ENCODE measurements at regions not wholly inside any gene's neighbourhood (a gene's known extent, or its start where the extent isn't known, plus 50 kb on each side); places are given as distances from the start of the nearest gene placed in this dataset.
A peak's percentile ranks its signal among the peaks of the same experiment; 100 is the strongest.

- dilution Hi-C loops (cut with MboI; ENCODE audit: extremely low pct_ligation_motif_present, low sequenced_read_pairs), result no loop called here
- Histone ChIP-seq H3K27me3 (ENCODE audit: control insufficient read depth, extremely low read depth, insufficient read depth, low read length) (no peaks in the 10 kb centered on the region), H3K4me3 (ENCODE audit: control insufficient read depth in 2 of 3, extremely low read depth in 1 of 3, insufficient read depth in 2 of 3, low read depth in 1 of 3, low read length in 3 of 3) (peak overlapping the region in 1 of 3 experiments; percentile 5), H3K9ac (ENCODE audit: control insufficient read depth, extremely low read depth, insufficient read depth, low read length) (no peak overlapping the region), H3K9me3 (ENCODE audit: control insufficient read depth, low read depth, low read length) (no peaks in the 10 kb centered on the region), H3K27ac (ENCODE audit: control insufficient read depth, insufficient read depth, low read length) (peak overlapping the region; percentile 63), H2AFZ (ENCODE audit: control insufficient read depth, low read length) (peak overlapping the region; percentile 47), H3K4me1 (ENCODE audit: control insufficient read depth, extremely low read depth, insufficient read depth, low read length) (peaks cover 21% of the 10 kb centered on the region), H3K9me1 (ENCODE audit: control insufficient read depth, extremely low read depth, insufficient read depth, low read length) (no peaks in the 10 kb centered on the region), H4K20me1 (ENCODE audit: control insufficient read depth, extremely low read depth, insufficient read depth, low read length) (no peaks in the 10 kb centered on the region), H3K36me3 (ENCODE audit: control insufficient read depth in 2 of 2, extremely low read depth in 1 of 2, insufficient read depth in 2 of 2, low read length in 2 of 2) (no peaks in the 10 kb centered on the region), H3K79me2 (ENCODE audit: control insufficient read depth, insufficient read depth, low read length) (no peaks in the 10 kb centered on the region), H3K4me2 (ENCODE audit: control insufficient read depth, extremely low read depth, insufficient read depth, low read depth, low read length) (peak overlapping the region; percentile 54)
- FAIRE-seq (peak; percentile 9), DNase-seq (ENCODE audit: low read depth, low spot score) (no peak)
- no peak for TF ChIP-seq CTCF (optimal IDR thresholded peaks at IDR 0.05 in 1 of 3, IDR thresholded peaks at IDR 0.05 in 1 of 3, conservative IDR thresholded peaks at IDR 0.05 in 1 of 3; ENCODE audit: extremely low read depth in 1 of 3, insufficient read depth in 2 of 3, low read length in 3 of 3)
- TF ChIP-seq EZH2 (IDR thresholded peaks at IDR 0.05; ENCODE audit: low read length), result no peak
Observed at GRCh38 chr18:10057401-10057893, 143.6 kb downstream of the VAPA start.

GRCh38 chr18:10057894-10058791, 144.3 kb downstream of the VAPA start:
- Histone ChIP-seq H2AFZ (ENCODE audit: control insufficient read depth, low read length) (peak overlapping the region; percentile 47), H3K9ac (ENCODE audit: control insufficient read depth, extremely low read depth, insufficient read depth, low read length) (no peak overlapping the region), H3K27ac (ENCODE audit: control insufficient read depth, insufficient read depth, low read length) (peak overlapping the region; percentile 63), H3K9me1 (ENCODE audit: control insufficient read depth, extremely low read depth, insufficient read depth, low read length) (no peaks in the 10 kb centered on the region), H3K79me2 (ENCODE audit: control insufficient read depth, insufficient read depth, low read length) (no peaks in the 10 kb centered on the region), H3K27me3 (ENCODE audit: control insufficient read depth, extremely low read depth, insufficient read depth, low read length) (no peaks in the 10 kb centered on the region), H3K36me3 (ENCODE audit: control insufficient read depth in 2 of 2, extremely low read depth in 1 of 2, insufficient read depth in 2 of 2, low read length in 2 of 2) (no peaks in the 10 kb centered on the region), H3K9me3 (ENCODE audit: control insufficient read depth, low read depth, low read length) (no peaks in the 10 kb centered on the region), H3K4me1 (ENCODE audit: control insufficient read depth, extremely low read depth, insufficient read depth, low read length) (peaks cover 21% of the 10 kb centered on the region), H3K4me2 (ENCODE audit: control insufficient read depth, extremely low read depth, insufficient read depth, low read depth, low read length) (peak overlapping the region; percentile 54), H3K4me3 (ENCODE audit: control insufficient read depth in 2 of 3, extremely low read depth in 1 of 3, insufficient read depth in 2 of 3, low read depth in 1 of 3, low read length in 3 of 3) (peak overlapping the region in 2 of 3 experiments; percentile 5 to 13), H4K20me1 (ENCODE audit: control insufficient read depth, extremely low read depth, insufficient read depth, low read length) (no peaks in the 10 kb centered on the region)
- DNase-seq (ENCODE audit: low read depth, low spot score) (no peak), FAIRE-seq (peak; percentile 39)
- dilution Hi-C loops (cut with MboI; ENCODE audit: extremely low pct_ligation_motif_present, low sequenced_read_pairs), result no loop called here
- TF ChIP-seq CTCF (optimal IDR thresholded peaks at IDR 0.05 in 1 of 3, IDR thresholded peaks at IDR 0.05 in 1 of 3, conservative IDR thresholded peaks at IDR 0.05 in 1 of 3; ENCODE audit: extremely low read depth in 1 of 3, insufficient read depth in 2 of 3, low read length in 3 of 3) (no peak), EZH2 (IDR thresholded peaks at IDR 0.05; ENCODE audit: low read length) (no peak)

Measured in keratinocyte (primary cell).